ENCODE measurements at regions not wholly inside any gene's neighbourhood (a gene's known extent, or its start where the extent isn't known, plus 50 kb on each side); places are given as distances from the start of the nearest gene placed in this dataset.

DNA sequence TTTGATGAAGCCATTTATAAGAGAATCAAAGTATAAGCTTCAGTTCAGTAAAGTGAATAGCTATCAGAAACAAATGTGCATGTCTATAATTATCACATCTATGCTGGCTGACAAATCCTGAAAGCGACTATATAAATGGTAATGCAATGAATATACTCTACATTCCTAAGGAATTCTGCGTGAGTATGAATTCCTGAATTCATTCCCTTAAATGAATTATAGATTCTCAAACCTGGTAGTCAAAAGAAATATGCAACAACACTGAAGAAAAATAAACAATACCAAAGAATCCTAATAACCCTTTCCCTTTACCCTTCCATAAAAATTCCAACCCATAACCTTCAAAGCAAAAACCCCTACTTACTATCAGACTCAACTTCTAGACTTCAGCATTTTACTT lies 416.6 kb upstream of the PMFBP1 start:
- TF ChIP-seq GABPA (IDR thresholded peaks at IDR 0.05; ENCODE audit: low read depth) = no peak
- TF ChIP-seq, protein P1, sequence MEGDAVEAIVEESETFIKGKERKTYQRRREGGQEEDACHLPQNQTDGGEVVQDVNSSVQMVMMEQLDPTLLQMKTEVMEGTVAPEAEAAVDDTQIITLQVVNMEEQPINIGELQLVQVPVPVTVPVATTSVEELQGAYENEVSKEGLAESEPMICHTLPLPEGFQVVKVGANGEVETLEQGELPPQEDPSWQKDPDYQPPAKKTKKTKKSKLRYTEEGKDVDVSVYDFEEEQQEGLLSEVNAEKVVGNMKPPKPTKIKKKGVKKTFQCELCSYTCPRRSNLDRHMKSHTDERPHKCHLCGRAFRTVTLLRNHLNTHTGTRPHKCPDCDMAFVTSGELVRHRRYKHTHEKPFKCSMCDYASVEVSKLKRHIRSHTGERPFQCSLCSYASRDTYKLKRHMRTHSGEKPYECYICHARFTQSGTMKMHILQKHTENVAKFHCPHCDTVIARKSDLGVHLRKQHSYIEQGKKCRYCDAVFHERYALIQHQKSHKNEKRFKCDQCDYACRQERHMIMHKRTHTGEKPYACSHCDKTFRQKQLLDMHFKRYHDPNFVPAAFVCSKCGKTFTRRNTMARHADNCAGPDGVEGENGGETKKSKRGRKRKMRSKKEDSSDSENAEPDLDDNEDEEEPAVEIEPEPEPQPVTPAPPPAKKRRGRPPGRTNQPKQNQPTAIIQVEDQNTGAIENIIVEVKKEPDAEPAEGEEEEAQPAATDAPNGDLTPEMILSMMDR (IDR thresholded peaks at IDR 0.05; ENCODE audit: insufficient read depth, low read length) = no peak
- TF ChIP-seq POLR2AphosphoS5 (IDR thresholded peaks at IDR 0.05; ENCODE audit: low read depth) = no peak
- TF ChIP-seq, protein P2, sequence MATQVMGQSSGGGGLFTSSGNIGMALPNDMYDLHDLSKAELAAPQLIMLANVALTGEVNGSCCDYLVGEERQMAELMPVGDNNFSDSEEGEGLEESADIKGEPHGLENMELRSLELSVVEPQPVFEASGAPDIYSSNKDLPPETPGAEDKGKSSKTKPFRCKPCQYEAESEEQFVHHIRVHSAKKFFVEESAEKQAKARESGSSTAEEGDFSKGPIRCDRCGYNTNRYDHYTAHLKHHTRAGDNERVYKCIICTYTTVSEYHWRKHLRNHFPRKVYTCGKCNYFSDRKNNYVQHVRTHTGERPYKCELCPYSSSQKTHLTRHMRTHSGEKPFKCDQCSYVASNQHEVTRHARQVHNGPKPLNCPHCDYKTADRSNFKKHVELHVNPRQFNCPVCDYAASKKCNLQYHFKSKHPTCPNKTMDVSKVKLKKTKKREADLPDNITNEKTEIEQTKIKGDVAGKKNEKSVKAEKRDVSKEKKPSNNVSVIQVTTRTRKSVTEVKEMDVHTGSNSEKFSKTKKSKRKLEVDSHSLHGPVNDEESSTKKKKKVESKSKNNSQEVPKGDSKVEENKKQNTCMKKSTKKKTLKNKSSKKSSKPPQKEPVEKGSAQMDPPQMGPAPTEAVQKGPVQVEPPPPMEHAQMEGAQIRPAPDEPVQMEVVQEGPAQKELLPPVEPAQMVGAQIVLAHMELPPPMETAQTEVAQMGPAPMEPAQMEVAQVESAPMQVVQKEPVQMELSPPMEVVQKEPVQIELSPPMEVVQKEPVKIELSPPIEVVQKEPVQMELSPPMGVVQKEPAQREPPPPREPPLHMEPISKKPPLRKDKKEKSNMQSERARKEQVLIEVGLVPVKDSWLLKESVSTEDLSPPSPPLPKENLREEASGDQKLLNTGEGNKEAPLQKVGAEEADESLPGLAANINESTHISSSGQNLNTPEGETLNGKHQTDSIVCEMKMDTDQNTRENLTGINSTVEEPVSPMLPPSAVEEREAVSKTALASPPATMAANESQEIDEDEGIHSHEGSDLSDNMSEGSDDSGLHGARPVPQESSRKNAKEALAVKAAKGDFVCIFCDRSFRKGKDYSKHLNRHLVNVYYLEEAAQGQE (IDR thresholded peaks at IDR 0.05; ENCODE audit: insufficient replicate concordance, low read depth) = no peak
- no peak for TF ChIP-seq SPI1 (IDR thresholded peaks at IDR 0.05; ENCODE audit: borderline replicate concordance, low read depth)

All from HL-60 (cell line).